Peyer's patch (tissue), 4 donors: ENCODE measurements at regions not wholly inside any gene's neighbourhood (a gene's known extent, or its start where the extent isn't known, plus 50 kb on each side); places are given as distances from the start of the nearest gene placed in this dataset.

Experiments used
- DNase-seq, 3 donors: peaks; one replicate each; pipeline ENCODE4 v3.0.0-alpha.2; 2017 to 2019
- H3K27ac ChIP-seq, 4 donors: fragments of 200-600 bp; sonication (generic); one replicate each; pipeline ENCODE4 v1.5.1; 2016 to 2019
- H3K27me3 ChIP-seq, 2 donors: fragments of 200-600 bp; sonication (generic); one replicate each; pipeline ENCODE4 v1.5.1; 2019
- H3K36me3 ChIP-seq, 3 donors: fragments of 200-600 bp; sonication (generic); one replicate each; pipeline ENCODE4 v1.5.1; 2016 to 2019
- H3K4me1 ChIP-seq, 4 donors: fragments of 200-600 bp; sonication (generic); one replicate each; pipeline ENCODE4 v1.5.1; 2016 to 2019
- H3K4me3 ChIP-seq, 4 donors: fragments of 200-600 bp; sonication (generic); 1 replicate in 3 of 4; 2 replicates in 1 of 4; pipeline ENCODE4 v1.5.1; 2016 to 2019; ENCODE audit warnings: mild to moderate bottlenecking in 1 of 4
- H3K9me3 ChIP-seq, 4 donors: fragments of 200-600 bp; sonication (generic); one replicate each; pipeline ENCODE4 v1.5.1; 2016 to 2019; ENCODE audit warnings: mild to moderate bottlenecking in 1 of 4
- CTCF ChIP-seq, 6 experiments: fragments of 450-650 bp in 4 of 6; fragments of 200-600 bp in 2 of 6; sonication (generic) in 1 of 6; IDR thresholded peaks; one replicate each; pipeline ENCODE4 v1.5.1; 2017 to 2019; ENCODE audit warnings: antibody characterized with exemption in 6 of 6, mild to moderate bottlenecking in 3 of 6, moderate library complexity in 1 of 6
- POLR2A ChIP-seq, 2 donors: fragments of 450-650 bp; IDR thresholded peaks; one replicate each; pipeline ENCODE4 v1.5.1; 2017; ENCODE audit warnings: antibody characterized with exemption in 2 of 2, mild to moderate bottlenecking in 2 of 2, moderate library complexity in 2 of 2

DNA sequence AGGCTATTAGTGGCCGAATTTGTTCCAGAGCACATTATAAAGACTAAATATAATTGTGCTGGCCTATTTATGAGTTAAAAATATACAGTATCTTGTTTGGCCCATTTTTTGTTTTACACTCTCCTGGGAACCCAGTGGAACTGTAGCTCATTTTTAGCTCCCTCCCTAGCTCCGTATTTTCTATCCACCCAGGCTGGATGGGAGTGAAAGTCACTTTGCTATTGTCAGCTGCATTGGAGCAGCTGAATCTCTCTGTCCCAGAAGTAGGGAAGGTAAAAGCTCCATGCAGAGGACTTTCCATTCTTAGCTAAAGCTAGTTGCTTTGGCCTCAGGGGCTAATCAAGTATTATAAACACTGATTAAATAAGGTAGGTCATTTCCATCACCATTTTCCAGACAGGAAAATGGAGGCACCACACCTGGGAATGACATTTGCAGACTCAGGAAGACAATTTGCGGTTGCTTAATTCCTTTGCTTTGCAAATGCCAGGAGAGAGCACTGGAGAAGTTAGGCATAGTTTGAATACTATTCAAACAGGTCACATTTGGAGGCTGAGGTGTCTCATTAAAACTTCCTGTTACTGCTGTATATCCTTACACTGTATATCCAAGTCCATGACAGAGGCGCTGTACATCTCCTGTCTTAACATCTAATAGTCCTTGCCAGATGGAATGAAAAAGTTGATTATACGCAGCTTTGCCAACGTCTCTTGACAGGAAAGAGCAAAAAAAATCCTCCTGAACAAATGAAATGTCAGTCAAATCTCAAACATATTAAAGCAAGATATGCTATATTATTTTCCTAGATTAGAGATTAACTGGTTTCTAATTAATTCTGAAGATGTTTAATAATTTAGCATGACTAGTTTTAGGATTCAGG is 338.1 kb upstream of the KIRREL3 start:
- H3K36me3 ChIP-seq, result no peaks in the 10 kb centered on the region
- DNase-seq, result no peak
- H3K4me3 ChIP-seq, result no peak overlapping the region
- TF ChIP-seq POLR2A (IDR thresholded peaks at IDR 0.05), result no peak
- H3K27ac ChIP-seq, result no peak overlapping the region
- no peaks in the 10 kb centered on the region for H3K27me3 ChIP-seq
- no peaks in the 10 kb centered on the region for H3K4me1 ChIP-seq
- no peaks in the 10 kb centered on the region for H3K9me3 ChIP-seq

DNA sequence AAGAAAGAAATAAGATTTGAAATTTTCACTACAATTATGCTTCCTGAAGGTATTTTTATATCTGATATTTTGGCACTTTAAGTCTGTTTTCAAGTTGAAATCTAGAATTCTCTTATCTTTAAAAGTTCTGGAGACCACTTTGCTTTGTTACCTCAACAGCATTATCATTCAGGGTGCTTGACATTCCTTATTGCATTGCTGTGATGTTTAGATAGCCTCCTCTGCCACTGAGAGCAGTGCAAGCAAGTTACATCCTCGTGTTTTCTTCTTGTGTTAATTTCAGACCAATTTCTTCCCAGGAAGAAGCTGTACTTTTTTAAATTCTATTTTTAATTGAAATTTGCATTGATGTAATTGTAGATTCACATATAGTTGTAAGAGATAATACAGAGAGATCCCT is 333.9 kb upstream of the KIRREL3 start:
- Histone ChIP-seq H3K36me3 (no peaks in the 10 kb centered on the region), H3K9me3 (no peaks in the 10 kb centered on the region), H3K27me3 (no peaks in the 10 kb centered on the region), H3K4me1 (no peaks in the 10 kb centered on the region), H3K27ac (no peak overlapping the region), H3K4me3 (no peak overlapping the region)
- TF ChIP-seq POLR2A (IDR thresholded peaks at IDR 0.05) (no peak), CTCF (IDR thresholded peaks at IDR 0.05) (no peak)
- DNase-seq, result no peak

GRCh38 chr11:127332896-127333295 is 332.3 kb upstream of the KIRREL3 start:
- TF ChIP-seq CTCF (IDR thresholded peaks at IDR 0.05) (no peak), POLR2A (IDR thresholded peaks at IDR 0.05) (no peak)
- Histone ChIP-seq H3K27ac (no peak overlapping the region), H3K4me1 (no peaks in the 10 kb centered on the region), H3K4me3 (no peak overlapping the region), H3K9me3 (no peaks in the 10 kb centered on the region), H3K27me3 (no peaks in the 10 kb centered on the region), H3K36me3 (no peaks in the 10 kb centered on the region)
- no peak for DNase-seq

- no peak overlapping the region for H3K4me3 ChIP-seq
- TF ChIP-seq CTCF (IDR thresholded peaks at IDR 0.05) (no peak), POLR2A (IDR thresholded peaks at IDR 0.05) (no peak)
- no peaks in the 10 kb centered on the region for H3K4me1 ChIP-seq
- H3K9me3 ChIP-seq, result no peaks in the 10 kb centered on the region
- H3K27ac ChIP-seq, result no peak overlapping the region
- H3K36me3 ChIP-seq, result no peaks in the 10 kb centered on the region
- no peaks in the 10 kb centered on the region for H3K27me3 ChIP-seq
- no peak for DNase-seq
Observed at GRCh38 chr11:127330044-127330443, 329.5 kb upstream of the KIRREL3 start.

GRCh38 chr11:127308291-127308690 is 307.7 kb upstream of the KIRREL3 start:
- H3K9me3 ChIP-seq, result no peaks in the 10 kb centered on the region
- no peak overlapping the region for H3K4me3 ChIP-seq
- H3K4me1 ChIP-seq, result no peaks in the 10 kb centered on the region
- no peaks in the 10 kb centered on the region for H3K27me3 ChIP-seq
- no peak for DNase-seq
- no peaks in the 10 kb centered on the region for H3K36me3 ChIP-seq
- H3K27ac ChIP-seq, result no peak overlapping the region
- TF ChIP-seq CTCF (IDR thresholded peaks at IDR 0.05) (no peak), POLR2A (IDR thresholded peaks at IDR 0.05) (no peak)

GRCh38 chr11:127307700-127308099 is 307.1 kb upstream of the KIRREL3 start:
- Histone ChIP-seq H3K4me1 (no peaks in the 10 kb centered on the region), H3K36me3 (no peaks in the 10 kb centered on the region), H3K27ac (no peak overlapping the region), H3K27me3 (no peaks in the 10 kb centered on the region), H3K9me3 (no peaks in the 10 kb centered on the region), H3K4me3 (no peak overlapping the region)
- no peak for DNase-seq
- TF ChIP-seq CTCF (IDR thresholded peaks at IDR 0.05) (no peak), POLR2A (IDR thresholded peaks at IDR 0.05) (no peak)
